PC-9 (cell line): ENCODE measurements at regions not wholly inside any gene's neighbourhood (a gene's known extent, or its start where the extent isn't known, plus 50 kb on each side); places are given as distances from the start of the nearest gene placed in this dataset.

ENCODE experiments used
- BruUV-seq: library from RNA; stranded (reverse); fragments of 400-500 nt; replicated peaks from 2 replicates; lab custom pipeline; 2021; lab: Mats Ljungman, UMichigan
- CTCF ChIA-PET: fragments of 300-600 bp; sonication (Branson Sonifier 250); formaldehyde crosslinking; loops from one replicate; lab custom pipeline; 2022; ENCODE audit warnings: antibody characterized with exemption; lab: Charles Lee
- POLR2A ChIA-PET: fragments of 300-600 bp; sonication (Branson Sonifier 250); formaldehyde crosslinking; loops from one replicate; lab custom pipeline; 2022; ENCODE audit warnings: antibody characterized with exemption; ENCODE audit not compliant: unreplicated experiment; lab: Charles Lee
- DNase-seq, 2 experiments: peaks; one replicate each; pipeline versions ENCODE4 v3.0.0 to v3.0.0-alpha.2; 2015 to 2022; ENCODE audit warnings: mixed read lengths in 1 of 2
- H2AFZ ChIP-seq: fragments of 200-600 bp; sonication (generic); 2 replicates; pipeline ENCODE4 v1.8.1; 2017; ENCODE audit warnings: antibody characterized with exemption
- H3F3A ChIP-seq: fragments of 200-600 bp; sonication (generic); 2 replicates; pipeline ENCODE4 v1.8.1; 2017; ENCODE audit warnings: antibody characterized with exemption, mild to moderate bottlenecking, low read depth; ENCODE audit not compliant: insufficient read depth
- H3K27ac ChIP-seq: fragments of 200-600 bp; sonication (generic); 2 replicates; pipeline ENCODE4 v1.6.1; 2016; ENCODE audit warnings: mixed run types
- H3K27me3 ChIP-seq: fragments of 200-600 bp; sonication (generic); 2 replicates; pipeline ENCODE4 v1.6.1; 2016; ENCODE audit warnings: low read depth, mixed run types; ENCODE audit not compliant: insufficient read depth
- H3K36me3 ChIP-seq: fragments of 200-600 bp; sonication (generic); 2 replicates; pipeline ENCODE4 v1.6.1; 2016; ENCODE audit warnings: low read depth, mixed run types
- H3K4me1 ChIP-seq: fragments of 200-600 bp; sonication (generic); replicated peaks from 2 replicates; pipeline ENCODE4 v1.6.1; 2016; ENCODE audit warnings: mixed run types; ENCODE audit not compliant: insufficient read depth
- H3K4me2 ChIP-seq: fragments of 200-600 bp; sonication (generic); 2 replicates; pipeline ENCODE4 v1.6.1; 2017; ENCODE audit warnings: mixed run types
- H3K4me3 ChIP-seq: fragments of 200-600 bp; sonication (generic); 2 replicates; pipeline ENCODE4 v1.6.1; 2016; ENCODE audit warnings: mixed run types
- H3K79me2 ChIP-seq: fragments of 200-600 bp; sonication (generic); 2 replicates; pipeline ENCODE4 v1.6.1; 2017; ENCODE audit warnings: low read depth, mixed run types
- H3K9me2 ChIP-seq: fragments of 200-600 bp; sonication (generic); 2 replicates; pipeline ENCODE4 v1.8.1; 2017; ENCODE audit warnings: mild to moderate bottlenecking; ENCODE audit not compliant: insufficient read depth
- H3K9me3 ChIP-seq: fragments of 200-600 bp; sonication (generic); 2 replicates; pipeline ENCODE4 v1.8.1; 2016; ENCODE audit warnings: low read depth; ENCODE audit not compliant: insufficient read depth
- H4K20me1 ChIP-seq: fragments of 200-600 bp; sonication (generic); 2 replicates; pipeline ENCODE4 v1.8.1; 2017; ENCODE audit not compliant: insufficient read depth
- EZH2 ChIP-seq: fragments of 200-600 bp; sonication (generic); IDR thresholded peaks from 2 replicates; pipeline ENCODE4 v1.8.0; 2017; ENCODE audit warnings: antibody characterized with exemption, low read depth
- intact Hi-C: fragments of 100-400 bp; cut with micrococcal nuclease; formaldehyde crosslinking; loops from one replicate; pipeline ENCODE4 v1.10.0; 2022; ENCODE audit not compliant: unreplicated experiment
- TF ChIP-seq, protein P1 (sequence below): fragments of 200-600 bp; sonication (generic); conservative IDR thresholded peaks from 2 replicates; pipeline ENCODE4 v1.6.1; 2017; ENCODE audit warnings: mixed run types, antibody characterized with exemption, mild to moderate bottlenecking, moderate library complexity

- Histone ChIP-seq H2AFZ (no peak overlapping the region), H3K4me2 (no peak overlapping the region), H4K20me1 (no peaks in the 10 kb centered on the region), H3K27me3 (0 out of 2 replicates have a peak, but pooled peaks cover 5% of the 10 kb centered on the region), H3K9me3 (no peaks in the 10 kb centered on the region), H3K27ac (no peak overlapping the region), H3K79me2 (no peaks in the 10 kb centered on the region), H3K9me2 (no peaks in the 10 kb centered on the region), H3F3A (no peaks in the 10 kb centered on the region), H3K4me1 (no peaks in the 10 kb centered on the region), H3K4me3 (no peak overlapping the region), H3K36me3 (no peaks in the 10 kb centered on the region)
- ChIA-PET CTCF (no interaction called here), POLR2A (no interaction called here)
- no TSS peak for BruUV-seq
- no peak for DNase-seq
- intact Hi-C loops, result no loop called here
- TF ChIP-seq EZH2, result no peak
Measured at GRCh38 chr15:31852933-31853799, 177.1 kb upstream of the CHRNA7 start.

DNA sequence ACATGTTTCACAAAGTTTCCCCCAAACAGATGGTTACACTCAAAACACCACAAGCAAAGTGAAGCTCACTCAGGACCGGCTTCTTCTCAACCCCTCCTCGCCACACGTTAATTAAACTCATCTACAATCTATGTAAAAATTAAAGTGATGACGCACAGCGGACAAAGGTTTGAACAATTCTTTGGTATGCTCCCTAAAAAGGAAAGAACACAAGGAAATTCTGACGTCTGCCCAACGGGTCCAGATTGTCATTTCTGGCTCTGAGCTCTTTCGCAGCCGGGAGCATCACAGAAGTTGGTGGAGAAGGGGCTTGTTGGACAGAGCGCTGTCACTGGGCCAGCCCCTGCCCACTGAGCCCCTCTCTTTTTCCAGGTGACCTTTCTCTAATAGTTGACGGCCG is 173.7 kb upstream of the CHRNA7 start:
- Histone ChIP-seq H3F3A (no peaks in the 10 kb centered on the region), H3K4me1 (no peaks in the 10 kb centered on the region), H3K27me3 (0 out of 2 replicates have a peak, but pooled peaks cover 7% of the 10 kb centered on the region), H3K27ac (no peak overlapping the region), H3K4me3 (no peak overlapping the region), H3K9me2 (no peaks in the 10 kb centered on the region), H4K20me1 (no peaks in the 10 kb centered on the region), H3K9me3 (no peaks in the 10 kb centered on the region), H3K36me3 (no peaks in the 10 kb centered on the region), H3K4me2 (no peak overlapping the region), H2AFZ (no peak overlapping the region), H3K79me2 (no peaks in the 10 kb centered on the region)
- intact Hi-C loops, result no loop called here
- TF ChIP-seq, protein P1, sequence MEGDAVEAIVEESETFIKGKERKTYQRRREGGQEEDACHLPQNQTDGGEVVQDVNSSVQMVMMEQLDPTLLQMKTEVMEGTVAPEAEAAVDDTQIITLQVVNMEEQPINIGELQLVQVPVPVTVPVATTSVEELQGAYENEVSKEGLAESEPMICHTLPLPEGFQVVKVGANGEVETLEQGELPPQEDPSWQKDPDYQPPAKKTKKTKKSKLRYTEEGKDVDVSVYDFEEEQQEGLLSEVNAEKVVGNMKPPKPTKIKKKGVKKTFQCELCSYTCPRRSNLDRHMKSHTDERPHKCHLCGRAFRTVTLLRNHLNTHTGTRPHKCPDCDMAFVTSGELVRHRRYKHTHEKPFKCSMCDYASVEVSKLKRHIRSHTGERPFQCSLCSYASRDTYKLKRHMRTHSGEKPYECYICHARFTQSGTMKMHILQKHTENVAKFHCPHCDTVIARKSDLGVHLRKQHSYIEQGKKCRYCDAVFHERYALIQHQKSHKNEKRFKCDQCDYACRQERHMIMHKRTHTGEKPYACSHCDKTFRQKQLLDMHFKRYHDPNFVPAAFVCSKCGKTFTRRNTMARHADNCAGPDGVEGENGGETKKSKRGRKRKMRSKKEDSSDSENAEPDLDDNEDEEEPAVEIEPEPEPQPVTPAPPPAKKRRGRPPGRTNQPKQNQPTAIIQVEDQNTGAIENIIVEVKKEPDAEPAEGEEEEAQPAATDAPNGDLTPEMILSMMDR, result no peak
- no peak for TF ChIP-seq EZH2
- CTCF ChIA-PET, result no interaction called here
- POLR2A ChIA-PET, result no interaction called here
- no TSS peak for BruUV-seq
- no peak for DNase-seq

GRCh38 chr15:31857194-31857593 is 173.1 kb upstream of the CHRNA7 start:
- Histone ChIP-seq H3K27me3 (0 out of 2 replicates have a peak, but pooled peaks cover 7% of the 10 kb centered on the region), H3K9me3 (no peaks in the 10 kb centered on the region), H4K20me1 (no peaks in the 10 kb centered on the region), H3F3A (no peaks in the 10 kb centered on the region), H3K4me2 (no peak overlapping the region), H2AFZ (no peak overlapping the region), H3K79me2 (no peaks in the 10 kb centered on the region), H3K4me3 (no peak overlapping the region), H3K4me1 (no peaks in the 10 kb centered on the region), H3K36me3 (no peaks in the 10 kb centered on the region), H3K27ac (no peak overlapping the region), H3K9me2 (no peaks in the 10 kb centered on the region)
- ChIA-PET CTCF (no interaction called here), POLR2A (no interaction called here)
- no peak for TF ChIP-seq EZH2
- TF ChIP-seq, protein P1, result no peak
- no peak for DNase-seq
- intact Hi-C loops, result no loop called here
- BruUV-seq, result no TSS peak
